Motor neuron (in vitro differentiated cells): ENCODE measurements at regions not wholly inside any gene's neighbourhood (a gene's known extent, or its start where the extent isn't known, plus 50 kb on each side); places are given as distances from the start of the nearest gene placed in this dataset.
A peak's percentile ranks its signal among the peaks of the same experiment; 100 is the strongest.
"Not testable (repeated sequence)": the region's sequence is repeated elsewhere in the genome, so short reads cannot be mapped to it uniquely, and the experiment has no call there.

ENCODE experiments used
- ATAC-seq, 8 experiments: fragments of 200-7000 bp; cut with Tn5 transposase; replicated peaks in 6 of 8; 2 replicates each; pipeline ENCODE4 v1.8.0; 2021; ENCODE audit warnings: mild to moderate bottlenecking in 8 of 8, moderate library complexity in 8 of 8
- H3K27ac ChIP-seq, 2 donors: fragments of 250-450 bp; sonication (Bioruptor Pico); 2 replicates each; pipeline ENCODE4 v1.9.0; 2021; ENCODE audit warnings: antibody characterized with exemption in 2 of 2, mild to moderate bottlenecking in 2 of 2, moderate library complexity in 1 of 2
- H3K4me1 ChIP-seq, 2 donors: fragments of 250-450 bp; sonication (Bioruptor Pico); replicated peaks in 1 of 2; 2 replicates each; pipeline ENCODE4 v1.6.1; 2021; ENCODE audit warnings: antibody characterized with exemption in 2 of 2, mild to moderate bottlenecking in 2 of 2, moderate library complexity in 1 of 2
- H3K4me3 ChIP-seq, 5 donors: fragments of 250-450 bp; sonication (Bioruptor Pico); 2 replicates each; pipeline ENCODE4 v1.9.0; 2021; ENCODE audit warnings: antibody characterized with exemption in 5 of 5, mild to moderate bottlenecking in 5 of 5, moderate library complexity in 4 of 5
- WGBS, 10 experiments: fragments of 450-650 bp; shearing (Covaris generic); methylation state at CpG; one replicate each; pipeline ENCODE4 v1.0.0; 2022; 5-methylcytosine and 5-hydroxymethylcytosine counted together
- in situ Hi-C, 9 experiments: fragments of 400-800 bp; cut with MboI; loops; one replicate each; pipeline ENCODE4 v1.15.0; 2021; ENCODE audit warnings: low sequenced_read_pairs in 9 of 9, low pct_unique_long_range_greater_than_20kb in 2 of 9; ENCODE audit not compliant: unreplicated experiment in 9 of 9

DNA sequence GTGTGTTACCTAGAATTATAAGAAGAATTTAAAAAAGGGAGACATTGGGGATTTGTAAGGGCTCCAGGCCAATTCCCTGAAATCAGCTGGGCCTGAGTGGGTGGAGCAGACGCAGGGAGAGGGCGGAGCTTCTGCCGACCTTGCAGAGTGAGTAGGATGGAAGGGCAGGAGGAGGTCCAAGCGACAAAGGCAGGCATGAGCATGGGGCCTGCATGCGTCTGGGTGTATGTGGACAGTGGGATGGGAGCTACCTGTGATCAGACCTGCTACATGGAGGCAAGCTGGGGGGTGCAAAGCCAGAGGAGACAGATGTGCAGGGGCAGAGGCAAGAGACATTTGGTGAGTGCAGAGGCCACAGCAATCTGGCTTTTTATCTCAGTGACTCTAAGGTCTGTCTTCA, 105.3 kb upstream of the OLIG2 start:
- Histone ChIP-seq H3K4me3 (no peak overlapping the region), H3K4me1 (peaks cover 23 to 24% of the 10 kb centered on the region in 2 donors), H3K27ac (no peak overlapping the region)
- in situ Hi-C loops, result no loop called here
- 0 to 80% (median 26%) methylated on average over 1 to 5 of the region's 5 CpGs; no CpG with 5 or more reads in 5 of the 10 experiments for WGBS, 10 experiments
- ATAC-seq, result no peak

DNA sequence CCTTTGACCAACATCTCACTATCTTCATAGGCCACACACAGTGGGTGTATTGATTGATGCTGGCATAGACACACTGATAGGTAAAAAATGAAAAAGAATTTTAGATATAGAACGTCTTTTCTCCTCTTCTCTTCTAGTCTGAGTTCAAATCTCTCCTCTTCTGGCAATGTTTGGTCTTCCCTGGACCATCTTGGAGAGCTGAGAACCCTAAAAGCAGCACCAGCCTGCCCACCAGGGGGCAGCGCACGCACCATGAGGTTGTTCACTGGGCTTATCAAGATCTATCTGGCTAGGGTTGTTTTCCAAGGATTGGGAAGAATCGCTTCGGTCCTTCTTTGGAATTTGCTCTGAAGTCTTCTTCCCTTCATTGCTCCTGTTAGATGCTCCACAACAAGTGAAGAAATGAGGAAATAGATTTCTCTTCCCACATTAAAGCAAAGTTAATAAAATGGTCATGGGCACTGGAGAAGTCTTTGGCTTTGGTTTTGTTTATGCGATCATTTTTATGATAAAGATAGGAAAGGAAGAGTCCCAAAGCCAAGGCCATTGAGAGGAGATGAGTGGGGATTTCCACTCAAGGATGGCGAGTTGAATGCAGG, 104.0 kb upstream of the OLIG2 start:
- in situ Hi-C loops, result no loop called here
- H3K27ac ChIP-seq, result no peak overlapping the region
- whole genome bisulfite sequencing, 10 experiments, result 37 to 93% (median 77%) methylated on average over 3 to 7 of the region's 7 CpGs; no CpG with 5 or more reads in 1 of the 10 experiments
- no peak overlapping the region for H3K4me3 ChIP-seq
- peaks cover 23 to 24% of the 10 kb centered on the region in 2 donors for H3K4me1 ChIP-seq
- ATAC-seq, result no peak

DNA sequence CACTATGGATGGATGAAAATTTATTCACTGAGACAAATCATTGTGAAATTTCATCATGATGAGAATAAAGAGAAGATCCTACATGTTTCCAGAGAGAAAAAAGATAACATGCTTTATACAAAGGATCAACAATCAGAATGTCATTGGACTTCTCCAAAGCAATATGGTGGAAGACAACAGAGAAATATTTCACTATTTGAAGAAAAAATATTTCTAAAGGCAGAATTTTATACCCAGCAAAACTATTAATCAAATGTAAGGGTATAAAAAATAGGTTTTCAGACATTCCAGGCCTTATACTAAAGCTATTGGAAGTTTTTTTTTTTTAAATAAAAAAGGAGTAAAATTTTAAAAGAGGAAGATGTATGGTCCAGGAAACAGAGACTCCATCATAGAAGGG, 100.6 kb upstream of the OLIG2 start:
- in situ Hi-C loops, result loop anchor here in 1 of 9 experiments (25.0 kb wide), 1 partner anchor 212 kb away; no protein-coding TSS in a partner anchor
- no peak for ATAC-seq
- H3K4me3 ChIP-seq, result no peak overlapping the region

DNA sequence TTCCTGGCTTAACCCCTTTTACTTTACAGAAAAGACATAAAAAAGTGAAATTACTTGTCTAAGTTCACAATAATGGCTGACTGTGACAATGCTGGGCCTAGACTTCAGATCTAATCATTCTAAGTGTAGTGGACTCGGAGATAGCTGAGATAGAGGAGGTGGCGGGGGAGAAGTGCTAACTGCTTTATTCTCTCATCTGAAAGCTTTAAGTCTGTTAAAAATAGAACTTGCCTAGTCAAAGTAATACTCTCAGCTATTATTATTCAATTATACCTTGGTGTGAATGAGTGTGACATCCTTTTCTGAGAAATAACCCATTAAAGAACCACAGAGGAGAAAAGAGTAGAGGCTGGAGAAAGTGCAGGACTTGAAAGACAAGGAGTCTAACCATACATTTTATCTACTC, 96.1 kb upstream of the OLIG2 start:
- Histone ChIP-seq H3K4me1 (peaks cover 3 to 5% of the 10 kb centered on the region in 2 donors), H3K27ac (no peak overlapping the region), H3K4me3 (no peak overlapping the region)
- ATAC-seq, result no peak
- 40 to 100% (median 76%) methylated on average over 1 to 2 of the region's 2 CpGs; no CpG with 5 or more reads in 4 of the 10 experiments for WGBS, 10 experiments
- in situ Hi-C loops, result loop anchor here in 1 of 9 experiments (25.0 kb wide), 1 partner anchor 208 kb away; no protein-coding TSS in a partner anchor

More for the DNA sequence above, 100.6 kb upstream of the OLIG2 start:
- H3K27ac ChIP-seq, result no peak overlapping the region
- no peaks in the 10 kb centered on the region for H3K4me1 ChIP-seq

DNA sequence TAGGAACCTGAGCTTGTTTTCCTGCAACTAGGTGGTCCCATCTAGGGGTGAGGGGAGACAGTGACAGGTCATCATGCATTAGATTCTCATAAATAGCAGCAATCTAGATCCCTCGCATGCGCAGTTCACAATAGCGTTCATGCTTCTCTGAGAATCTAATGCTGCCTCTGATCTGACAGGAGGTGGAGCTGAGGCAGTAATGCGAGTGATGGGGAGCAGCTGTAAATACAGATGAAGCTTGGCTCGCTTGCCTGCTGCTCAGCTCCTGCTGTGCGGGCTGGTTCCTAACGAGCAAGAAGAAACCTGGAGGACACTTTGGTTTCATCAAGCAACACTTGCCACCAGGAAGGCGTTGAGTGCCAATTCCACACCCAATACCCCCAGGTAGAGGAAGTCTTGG, 95.1 kb upstream of the OLIG2 start:
- ATAC-seq, result no peak
- H3K27ac ChIP-seq, result no peak overlapping the region
- peaks cover 3 to 5% of the 10 kb centered on the region in 2 donors for H3K4me1 ChIP-seq
- in situ Hi-C loops, result loop anchor here in 1 of 9 experiments (25.0 kb wide), 1 partner anchor 207 kb away; no protein-coding TSS in a partner anchor
- WGBS, 10 experiments, result 18 to 100% (median 71%) methylated on average over 1 to 8 of the region's 8 CpGs; no CpG with 5 or more reads in 1 of the 10 experiments
- H3K4me3 ChIP-seq, result no peak overlapping the region

DNA sequence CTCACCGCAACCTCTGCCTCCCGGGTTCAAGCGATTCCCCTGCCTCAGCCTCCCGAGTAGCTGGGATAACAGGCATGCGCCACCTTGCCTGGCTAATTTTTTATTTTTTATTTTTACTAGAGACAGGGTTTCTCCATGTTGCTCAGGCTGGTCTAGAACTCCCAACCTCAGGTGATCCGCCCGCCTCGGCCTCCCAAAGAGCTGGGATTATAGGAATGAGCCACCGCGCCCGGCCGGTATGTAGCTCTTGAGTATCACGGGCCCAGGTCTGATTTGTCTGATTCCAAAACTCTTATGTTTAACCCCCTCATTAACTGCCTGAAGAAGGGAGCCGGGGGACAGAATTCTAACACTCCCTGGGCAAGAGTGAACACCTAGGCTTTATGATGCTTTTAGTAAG, 91.7 kb upstream of the OLIG2 start:
- 80 to 100% (median 94%) methylated on average over 2 to 14 of the region's 14 CpGs; no CpG with 5 or more reads in 1 of the 10 experiments for WGBS, 10 experiments
- ATAC-seq, result not testable (repeated sequence)

DNA sequence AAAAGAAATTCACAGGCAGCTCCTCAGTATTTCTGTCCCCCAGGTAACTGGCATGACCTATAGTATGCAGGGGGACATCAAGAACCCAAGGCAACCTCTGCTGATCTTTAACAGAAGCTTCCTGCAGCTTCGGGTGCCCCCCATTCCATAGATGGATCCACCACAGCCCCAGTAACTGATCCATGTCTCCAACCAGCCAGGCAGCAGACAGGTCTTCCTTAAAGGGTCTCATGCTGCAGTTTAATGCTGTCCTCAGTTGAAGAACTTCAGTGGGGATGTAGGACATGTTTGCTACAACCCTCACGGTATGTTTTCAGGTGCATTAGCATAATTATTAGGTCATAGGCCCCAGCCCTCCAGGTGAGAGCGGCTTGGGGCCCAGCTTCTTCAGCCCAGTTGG, 90.9 kb upstream of the OLIG2 start:
- no peak for ATAC-seq
- Histone ChIP-seq H3K27ac (no peak overlapping the region), H3K4me3 (no peak overlapping the region), H3K4me1 (peaks cover 5 to 7% of the 10 kb centered on the region in 2 donors)
- in situ Hi-C loops, result loop anchor here in 1 of 9 experiments (25.0 kb wide), 1 partner anchor 202 kb away; no protein-coding TSS in a partner anchor
- 8 to 79% (median 50%) methylated on average over 1 to 2 of the region's 3 CpGs; no CpG with 5 or more reads in 5 of the 10 experiments for WGBS, 10 experiments

More for the DNA sequence above, 91.7 kb upstream of the OLIG2 start:
- in situ Hi-C loops, result loop anchor here in 1 of 9 experiments (25.0 kb wide), 1 partner anchor 203 kb away; no protein-coding TSS in a partner anchor
- H3K4me3 ChIP-seq, H3K27ac ChIP-seq, H3K4me1 ChIP-seq: not testable (repeated sequence)

DNA sequence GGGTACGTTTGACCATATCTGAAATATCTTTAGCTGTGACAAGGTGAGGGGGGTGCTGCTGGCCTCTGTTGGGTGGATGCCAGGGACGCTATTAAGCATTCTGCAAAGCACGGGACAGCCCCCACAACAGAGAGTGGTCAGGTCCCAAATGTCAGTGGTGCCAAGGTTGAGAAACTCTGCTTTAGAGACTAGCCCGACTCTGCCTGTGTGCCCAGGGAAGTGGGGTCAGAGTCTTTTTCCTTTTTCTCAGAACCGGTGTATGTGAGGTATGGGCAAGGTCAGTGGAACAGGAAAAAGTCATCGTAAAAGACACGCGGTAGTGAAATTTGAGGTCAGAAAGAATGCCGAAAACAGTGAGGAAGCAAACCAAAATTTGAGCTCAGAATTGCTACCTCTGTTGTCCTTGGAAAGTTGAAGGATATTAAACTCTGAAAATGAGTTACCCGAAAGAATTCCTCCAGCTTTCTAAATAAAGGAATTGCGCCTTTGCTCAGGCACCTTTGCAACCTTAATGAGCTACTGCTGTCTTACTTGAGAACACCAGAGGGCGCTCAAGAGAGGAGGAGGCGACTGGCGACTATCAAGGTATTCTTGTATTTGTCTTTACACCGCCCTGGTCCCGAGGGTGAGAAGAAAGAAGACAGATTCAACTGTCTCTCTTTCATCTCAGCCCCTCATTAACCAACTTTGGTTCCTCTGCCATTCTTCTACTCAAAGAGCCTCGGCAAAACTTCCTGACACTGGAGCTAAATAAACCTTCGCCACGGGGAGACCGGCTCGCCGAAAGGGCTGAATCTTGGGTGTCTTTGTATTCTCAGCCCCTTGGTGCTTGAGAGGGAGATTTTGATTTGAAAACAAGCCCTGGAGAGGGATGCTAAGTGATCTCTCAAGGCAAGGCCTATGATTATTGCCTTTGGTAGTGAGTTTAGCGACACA, 85.4 kb upstream of the OLIG2 start:
- ATAC-seq, result peak in 3 of 8 experiments; percentile 38 to 75 (median 50)
- H3K4me1 ChIP-seq, result peaks cover 0 to 4% of the 10 kb centered on the region in 2 donors
- H3K27ac ChIP-seq, result no peak overlapping the region
- H3K4me3 ChIP-seq, result no peak overlapping the region
- WGBS, 10 experiments, result 9 to 100% (median 71%) methylated on average over 1 to 17 of the region's 23 CpGs
- in situ Hi-C loops, result loop anchor here in 1 of 9 experiments (25.0 kb wide), 1 partner anchor 197 kb away; no protein-coding TSS in a partner anchor

DNA sequence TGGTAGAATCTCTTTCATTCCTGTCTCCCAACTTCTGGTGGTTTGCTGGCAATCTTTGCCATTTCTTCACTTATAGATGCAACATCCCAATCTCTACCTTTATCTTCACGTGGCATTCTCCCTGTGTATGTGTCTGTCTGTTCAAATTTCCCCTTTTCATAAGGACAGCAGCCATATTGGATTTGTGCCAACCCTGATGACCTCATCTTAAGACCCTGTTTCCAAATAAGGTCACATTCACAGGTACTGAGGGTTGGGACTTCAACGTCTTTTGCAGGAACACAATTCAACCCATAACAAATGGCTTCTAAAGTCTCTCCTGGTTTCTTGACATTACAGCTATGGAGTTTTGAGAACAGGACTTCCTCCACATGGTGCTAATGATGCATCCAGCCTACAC, 84.5 kb upstream of the OLIG2 start:
- no peak for ATAC-seq
- Histone ChIP-seq H3K4me3 (no peak overlapping the region), H3K4me1 (peaks cover 0 to 4% of the 10 kb centered on the region in 2 donors), H3K27ac (no peak overlapping the region)
- in situ Hi-C loops, result loop anchor here in 1 of 9 experiments (25.0 kb wide), 1 partner anchor 196 kb away; no protein-coding TSS in a partner anchor
- 14 to 100% (median 92%) methylated on average over 1 to 2 of the region's 2 CpGs; no CpG with 5 or more reads in 4 of the 10 experiments for WGBS, 10 experiments

DNA sequence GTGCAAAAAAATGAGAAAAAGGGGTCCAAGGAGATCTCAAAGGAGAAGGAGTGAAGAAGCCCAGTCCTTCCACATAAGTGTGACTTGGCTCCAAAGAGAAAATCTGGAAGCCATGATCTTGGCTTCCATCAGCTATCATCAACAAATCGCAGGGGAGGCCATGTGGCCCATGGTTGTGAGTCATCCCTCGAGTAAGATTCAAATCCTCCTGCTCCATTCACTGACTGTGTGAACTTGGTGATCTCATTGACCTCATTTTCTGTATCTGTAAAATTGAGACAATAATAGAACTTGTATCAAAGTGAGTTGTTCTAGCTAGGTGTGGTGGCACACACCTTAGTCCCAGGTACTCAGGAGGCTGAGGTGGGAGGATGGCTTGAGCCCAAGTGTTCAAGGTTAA, 79.1 kb upstream of the OLIG2 start:
- 13 to 100% (median 80%) methylated on average over 1 to 2 of the region's 2 CpGs; no CpG with 5 or more reads in 5 of the 10 experiments for WGBS, 10 experiments
- no peak overlapping the region for H3K4me3 ChIP-seq
- ATAC-seq, result no peak
- in situ Hi-C loops, result loop anchor here in 1 of 9 experiments (25.0 kb wide), 1 partner anchor 191 kb away; no protein-coding TSS in a partner anchor
- peaks cover 10 to 23% of the 10 kb centered on the region in 2 donors for H3K4me1 ChIP-seq
- no peak overlapping the region for H3K27ac ChIP-seq

DNA sequence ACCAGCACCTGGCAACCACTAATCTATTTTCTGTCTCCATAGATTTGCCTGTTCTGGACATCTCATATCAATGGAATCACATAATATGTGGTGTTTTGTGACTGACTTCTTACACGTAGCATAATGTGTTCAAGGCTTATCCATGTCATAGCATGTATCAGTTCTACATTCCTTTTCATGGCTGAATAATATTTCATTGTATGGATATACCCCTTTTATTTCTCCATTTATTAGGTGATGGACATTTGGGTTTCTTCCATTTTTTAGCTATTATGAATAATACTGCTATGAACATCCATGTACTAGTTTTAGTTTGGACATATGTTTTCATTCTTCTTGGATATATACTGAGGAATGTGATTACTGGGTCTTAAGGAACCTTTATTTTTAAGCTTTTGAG, 78.0 kb upstream of the OLIG2 start:
- 0 to 100% (median 69%) methylated on average over 1 of the region's 1 CpG; no CpG with 5 or more reads in 2 of the 10 experiments for WGBS, 10 experiments
- Histone ChIP-seq H3K27ac (no peak overlapping the region), H3K4me1 (peaks cover 21 to 33% of the 10 kb centered on the region in 2 donors), H3K4me3 (no peak overlapping the region)
- ATAC-seq, result no peak
- in situ Hi-C loops, result loop anchor here in 1 of 9 experiments (25.0 kb wide), 1 partner anchor 190 kb away; no protein-coding TSS in a partner anchor

DNA sequence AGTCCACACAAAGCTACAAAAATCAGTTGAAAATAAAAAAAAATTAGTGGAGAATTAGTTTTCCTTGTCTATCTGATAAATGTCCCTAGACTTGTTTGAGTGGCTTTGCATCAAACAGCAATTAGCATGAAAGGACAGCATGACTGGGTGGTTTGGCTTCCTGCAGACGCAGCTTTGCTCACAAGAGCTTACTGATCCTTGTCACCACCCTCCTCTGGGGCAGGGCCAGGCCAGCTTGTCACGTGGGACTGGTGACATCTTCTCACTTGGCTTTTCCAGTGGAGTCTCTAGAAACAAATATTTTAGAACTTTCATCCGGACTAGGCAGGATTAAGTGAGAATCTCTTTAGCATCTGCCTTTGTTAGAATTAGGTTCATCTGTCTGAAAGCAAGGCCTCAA, 76.0 kb upstream of the OLIG2 start:
- Histone ChIP-seq H3K4me1 (peaks cover 36 to 44% of the 10 kb centered on the region in 2 donors), H3K4me3 (no peak overlapping the region), H3K27ac (no peak overlapping the region)
- in situ Hi-C loops, result loop anchor here in 2 of 9 experiments (25.0 kb wide), 2 partner anchors 87 to 188 kb away; no protein-coding TSS in a partner anchor
- peak in 1 of 8 experiments; percentile 74 for ATAC-seq
- WGBS, 10 experiments, result 20 to 100% (median 57%) methylated on average over 1 to 3 of the region's 3 CpGs; no CpG with 5 or more reads in 3 of the 10 experiments
